Gastrocnemius medialis (tissue), 4 donors: ENCODE measurements at regions not wholly inside any gene's neighbourhood (a gene's known extent, or its start where the extent isn't known, plus 50 kb on each side); places are given as distances from the start of the nearest gene placed in this dataset.

Experiments used
- CTCF ChIP-seq, 5 experiments: fragments of 450-650 bp in 3 of 5; fragments of 200-600 bp in 2 of 5; sonication (generic) in 2 of 5; IDR thresholded peaks in 4 of 5; conservative IDR thresholded peaks in 1 of 5; 1 replicate in 4 of 5; 2 replicates in 1 of 5; pipeline ENCODE4 v1.5.1; 2016 to 2019; ENCODE audit warnings: antibody characterized with exemption in 5 of 5, mild to moderate bottlenecking in 3 of 5, moderate library complexity in 3 of 5
- POLR2A ChIP-seq, 2 donors: fragments of 450-650 bp; IDR thresholded peaks; one replicate each; pipeline ENCODE4 v1.6.1; 2017; ENCODE audit warnings: antibody characterized with exemption in 2 of 2, mild to moderate bottlenecking in 2 of 2, moderate library complexity in 2 of 2

DNA sequence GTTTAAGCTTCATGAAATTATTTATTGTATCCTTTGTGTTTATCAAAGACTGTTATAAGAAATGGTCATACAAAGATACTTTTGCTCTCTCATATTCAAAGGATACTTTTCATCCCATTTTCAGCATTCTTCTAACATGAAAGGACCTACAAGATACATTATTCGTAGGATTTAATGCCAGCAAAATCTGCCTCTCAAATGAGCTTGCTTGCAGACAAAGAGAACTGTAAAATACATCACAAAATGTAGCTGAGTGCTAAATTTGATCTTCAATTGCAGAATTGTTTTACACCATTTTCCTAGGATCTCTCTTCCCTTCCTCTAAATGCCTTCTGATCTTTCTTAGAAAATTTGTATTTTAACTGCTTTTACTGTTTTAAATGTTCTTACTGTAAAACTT is 333.0 kb upstream of the NAV3 start:
- TF ChIP-seq CTCF (IDR thresholded peaks at IDR 0.05 in 4 of 5, conservative IDR thresholded peaks at IDR 0.05 in 1 of 5) (no peak), POLR2A (IDR thresholded peaks at IDR 0.05) (no peak)
